Neural cell (in vitro differentiated cells): ENCODE measurements at regions not wholly inside any gene's neighbourhood (a gene's known extent, or its start where the extent isn't known, plus 50 kb on each side); places are given as distances from the start of the nearest gene placed in this dataset.

Source experiments
- MXI1 ChIP-seq: fragments of 450-650 bp; conservative IDR thresholded peaks from 2 replicates; pipeline ENCODE4 v1.6.1; 2014; ENCODE audit warnings: antibody characterized with exemption, mild to moderate bottlenecking; ENCODE audit not compliant: poor library complexity, severe bottlenecking
- TF ChIP-seq, protein P1 (sequence below): fragments of 450-650 bp; IDR thresholded peaks from 2 replicates; pipeline ENCODE4 v1.5.1; 2014; ENCODE audit warnings: antibody characterized with exemption, mild to moderate bottlenecking, moderate library complexity; ENCODE audit not compliant: poor library complexity, severe bottlenecking

- TF ChIP-seq, protein P1, sequence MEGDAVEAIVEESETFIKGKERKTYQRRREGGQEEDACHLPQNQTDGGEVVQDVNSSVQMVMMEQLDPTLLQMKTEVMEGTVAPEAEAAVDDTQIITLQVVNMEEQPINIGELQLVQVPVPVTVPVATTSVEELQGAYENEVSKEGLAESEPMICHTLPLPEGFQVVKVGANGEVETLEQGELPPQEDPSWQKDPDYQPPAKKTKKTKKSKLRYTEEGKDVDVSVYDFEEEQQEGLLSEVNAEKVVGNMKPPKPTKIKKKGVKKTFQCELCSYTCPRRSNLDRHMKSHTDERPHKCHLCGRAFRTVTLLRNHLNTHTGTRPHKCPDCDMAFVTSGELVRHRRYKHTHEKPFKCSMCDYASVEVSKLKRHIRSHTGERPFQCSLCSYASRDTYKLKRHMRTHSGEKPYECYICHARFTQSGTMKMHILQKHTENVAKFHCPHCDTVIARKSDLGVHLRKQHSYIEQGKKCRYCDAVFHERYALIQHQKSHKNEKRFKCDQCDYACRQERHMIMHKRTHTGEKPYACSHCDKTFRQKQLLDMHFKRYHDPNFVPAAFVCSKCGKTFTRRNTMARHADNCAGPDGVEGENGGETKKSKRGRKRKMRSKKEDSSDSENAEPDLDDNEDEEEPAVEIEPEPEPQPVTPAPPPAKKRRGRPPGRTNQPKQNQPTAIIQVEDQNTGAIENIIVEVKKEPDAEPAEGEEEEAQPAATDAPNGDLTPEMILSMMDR, result no peak
- no peak for TF ChIP-seq MXI1
Measured at GRCh38 chr5:145283141-145283810, 551.9 kb downstream of the PRELID2 start.
